Transverse colon (tissue), 4 donors: ENCODE measurements at regions not wholly inside any gene's neighbourhood (a gene's known extent, or its start where the extent isn't known, plus 50 kb on each side); places are given as distances from the start of the nearest gene placed in this dataset.

ENCODE experiments used
- EP300 ChIP-seq: sonication (generic); formaldehyde crosslinking; IDR thresholded peaks from one replicate; pipeline ENCODE4 v1.6.1; 2017; ENCODE audit warnings: antibody characterized with exemption, low read depth
- POLR2A ChIP-seq: fragments of 450-650 bp; IDR thresholded peaks from one replicate; pipeline ENCODE4 v1.6.1; 2016; ENCODE audit warnings: antibody characterized with exemption, mild to moderate bottlenecking, moderate library complexity
- POLR2AphosphoS5 ChIP-seq, 3 donors: sonication (generic); formaldehyde crosslinking; IDR thresholded peaks; one replicate each; pipeline ENCODE4 v1.6.1; 2016; ENCODE audit warnings: antibody characterized with exemption in 3 of 3
- TF ChIP-seq, protein P1 (sequence below), 5 experiments: fragments of 200-600 bp in 3 of 5; fragments of 450-650 bp in 2 of 5; sonication (generic) in 3 of 5; IDR thresholded peaks; 1 replicate in 2 of 5; 2 replicates in 3 of 5; pipeline ENCODE4 v1.5.1; 2016 to 2017; ENCODE audit warnings: antibody characterized with exemption in 5 of 5, inconsistent platforms in 3 of 5, mild to moderate bottlenecking in 2 of 5, moderate library complexity in 1 of 5

DNA sequence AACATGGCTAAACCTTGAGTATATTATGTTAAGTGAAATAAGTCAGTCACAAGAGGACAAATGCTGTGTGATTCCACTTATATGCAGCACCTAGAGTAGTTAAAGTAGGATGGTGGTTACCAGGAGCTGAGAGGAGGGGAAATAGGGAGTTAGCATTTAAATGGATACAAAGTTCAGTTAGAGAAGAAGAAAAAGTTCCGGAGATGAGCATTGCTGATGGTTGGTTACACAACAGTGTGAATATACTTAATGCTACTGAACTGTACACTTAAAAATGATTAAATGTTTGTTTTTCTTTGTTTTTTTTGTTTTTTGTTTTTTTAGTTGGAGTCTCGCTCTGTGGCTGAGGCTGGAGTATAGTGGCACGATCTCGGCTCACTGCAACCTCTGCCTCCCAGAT, 67.7 kb upstream of the OSTN start:
- no peak for TF ChIP-seq POLR2A
- TF ChIP-seq, protein P1, sequence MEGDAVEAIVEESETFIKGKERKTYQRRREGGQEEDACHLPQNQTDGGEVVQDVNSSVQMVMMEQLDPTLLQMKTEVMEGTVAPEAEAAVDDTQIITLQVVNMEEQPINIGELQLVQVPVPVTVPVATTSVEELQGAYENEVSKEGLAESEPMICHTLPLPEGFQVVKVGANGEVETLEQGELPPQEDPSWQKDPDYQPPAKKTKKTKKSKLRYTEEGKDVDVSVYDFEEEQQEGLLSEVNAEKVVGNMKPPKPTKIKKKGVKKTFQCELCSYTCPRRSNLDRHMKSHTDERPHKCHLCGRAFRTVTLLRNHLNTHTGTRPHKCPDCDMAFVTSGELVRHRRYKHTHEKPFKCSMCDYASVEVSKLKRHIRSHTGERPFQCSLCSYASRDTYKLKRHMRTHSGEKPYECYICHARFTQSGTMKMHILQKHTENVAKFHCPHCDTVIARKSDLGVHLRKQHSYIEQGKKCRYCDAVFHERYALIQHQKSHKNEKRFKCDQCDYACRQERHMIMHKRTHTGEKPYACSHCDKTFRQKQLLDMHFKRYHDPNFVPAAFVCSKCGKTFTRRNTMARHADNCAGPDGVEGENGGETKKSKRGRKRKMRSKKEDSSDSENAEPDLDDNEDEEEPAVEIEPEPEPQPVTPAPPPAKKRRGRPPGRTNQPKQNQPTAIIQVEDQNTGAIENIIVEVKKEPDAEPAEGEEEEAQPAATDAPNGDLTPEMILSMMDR (IDR thresholded peaks at IDR 0.05): no peak
- TF ChIP-seq POLR2AphosphoS5 (IDR thresholded peaks at IDR 0.05): no peak
- TF ChIP-seq EP300: no peak
